K562 (cell line): ENCODE measurements at regions not wholly inside any gene's neighbourhood (a gene's known extent, or its start where the extent isn't known, plus 50 kb on each side); places are given as distances from the start of the nearest gene placed in this dataset.

Experiments used
- BACH1 ChIP-seq: fragments of 200-800 bp; sonication (Bioruptor generic); IDR thresholded peaks from 2 replicates; pipeline ENCODE4 v1.6.1; 2016; ENCODE audit warnings: missing genetic modification characterization, missing compliant biosample characterization
- BHLHE40 ChIP-seq: IDR thresholded peaks from 2 replicates; pipeline ENCODE4 v1.6.1; 2011; ENCODE audit warnings: low read length, improper control_type of control experiment
- EZH2 ChIP-seq: IDR thresholded peaks from 2 replicates; pipeline ENCODE4 v1.6.1; 2012; ENCODE audit warnings: low read depth, mild to moderate bottlenecking, inconsistent platforms, low read length, borderline replicate concordance
- FOSL1 ChIP-seq: fragments of 200-800 bp; sonication (Bioruptor generic); conservative IDR thresholded peaks from 2 replicates; pipeline ENCODE4 v1.6.1; 2016; ENCODE audit warnings: missing genetic modification characterization, missing compliant biosample characterization
- POLR2A ChIP-seq: fragments of 450-650 bp; conservative IDR thresholded peaks from 2 replicates; pipeline ENCODE4 v1.6.1; 2016
- ZBTB17 ChIP-seq: fragments of 450-650 bp; formaldehyde crosslinking; IDR thresholded peaks from 2 replicates; pipeline ENCODE4 v1.4.0; 2020; ENCODE audit warnings: mild to moderate bottlenecking
- ZFX ChIP-seq: sonication (generic); formaldehyde crosslinking; IDR thresholded peaks from 2 replicates; pipeline ENCODE4 v1.8.0; 2022; ENCODE audit warnings: mild to moderate bottlenecking, missing genetic modification reagents, moderate library complexity
- TF ChIP-seq, protein P1 (sequence below), 2 experiments: fragments of 150-350 bp in 1 of 2; IDR thresholded peaks; 2 replicates each; pipeline ENCODE4 v1.6.1; 2012 to 2016; ENCODE audit warnings: low read depth in 2 of 2, low read length in 2 of 2, mild to moderate bottlenecking in 1 of 2, moderate library complexity in 1 of 2
- TF ChIP-seq, protein P2 (sequence below), 3 experiments: IDR thresholded peaks in 2 of 3; conservative IDR thresholded peaks in 1 of 3; 2 replicates each; pipeline ENCODE4 v1.5.1; 2011 to 2012; ENCODE audit warnings: low read length in 3 of 3, mild to moderate bottlenecking in 3 of 3, control low read depth in 2 of 3, improper control_type of control experiment in 1 of 3, inconsistent platforms in 1 of 3, low read depth in 1 of 3, mixed read lengths in 1 of 3, moderate library complexity in 1 of 3; ENCODE audit not compliant: insufficient read depth in 2 of 3
- TF ChIP-seq, protein P3 (sequence below), 2 experiments: fragments of 450-650 bp; IDR thresholded peaks; 2 replicates each; pipeline ENCODE4 v1.6.1; 2018; ENCODE audit warnings: mild to moderate bottlenecking in 2 of 2, low read depth in 1 of 2; ENCODE audit not compliant: partially characterized antibody in 2 of 2
- TF ChIP-seq, protein P4 (sequence below), 2 experiments: fragments of 450-650 bp; formaldehyde crosslinking in 1 of 2; IDR thresholded peaks; 2 replicates each; pipeline versions ENCODE4 v1.4.0 to v1.6.1; 2014 to 2020; ENCODE audit warnings: mild to moderate bottlenecking in 2 of 2, borderline replicate concordance in 1 of 2, low read depth in 1 of 2
- TF ChIP-seq, protein P5 (sequence below): sonication (generic); formaldehyde crosslinking; IDR thresholded peaks from 2 replicates; pipeline ENCODE4 v1.9.0; 2022; ENCODE audit warnings: mild to moderate bottlenecking, missing genetic modification reagents

DNA sequence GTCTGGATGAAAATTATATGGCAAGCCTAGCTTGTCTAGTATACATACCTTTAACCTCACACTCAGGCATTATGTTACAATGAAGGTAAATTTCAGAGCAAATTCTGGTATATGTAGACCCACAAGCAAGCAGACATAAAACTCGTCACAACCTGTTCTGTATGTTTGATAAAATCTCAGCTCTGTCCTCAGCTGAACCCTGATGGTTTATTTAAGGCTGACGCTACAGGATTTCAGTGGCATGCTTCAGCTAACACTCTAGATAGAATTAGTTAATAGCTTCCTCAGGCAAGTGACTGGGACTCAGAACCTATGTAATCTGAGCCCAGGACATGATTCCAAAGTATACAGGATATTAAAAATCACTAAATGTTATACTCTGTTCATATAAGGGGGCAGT, 68.2 kb upstream of the MC2R start:
- TF ChIP-seq BACH1 (tag) (no peak), BHLHE40 (no peak), FOSL1 (tag) (no peak), POLR2A (no peak), EZH2 (no peak), ZBTB17 (CRISPR knock-in tag) (no peak), ZFX (CRISPR knock-in tag) (no peak)
- TF ChIP-seq, protein P1, sequence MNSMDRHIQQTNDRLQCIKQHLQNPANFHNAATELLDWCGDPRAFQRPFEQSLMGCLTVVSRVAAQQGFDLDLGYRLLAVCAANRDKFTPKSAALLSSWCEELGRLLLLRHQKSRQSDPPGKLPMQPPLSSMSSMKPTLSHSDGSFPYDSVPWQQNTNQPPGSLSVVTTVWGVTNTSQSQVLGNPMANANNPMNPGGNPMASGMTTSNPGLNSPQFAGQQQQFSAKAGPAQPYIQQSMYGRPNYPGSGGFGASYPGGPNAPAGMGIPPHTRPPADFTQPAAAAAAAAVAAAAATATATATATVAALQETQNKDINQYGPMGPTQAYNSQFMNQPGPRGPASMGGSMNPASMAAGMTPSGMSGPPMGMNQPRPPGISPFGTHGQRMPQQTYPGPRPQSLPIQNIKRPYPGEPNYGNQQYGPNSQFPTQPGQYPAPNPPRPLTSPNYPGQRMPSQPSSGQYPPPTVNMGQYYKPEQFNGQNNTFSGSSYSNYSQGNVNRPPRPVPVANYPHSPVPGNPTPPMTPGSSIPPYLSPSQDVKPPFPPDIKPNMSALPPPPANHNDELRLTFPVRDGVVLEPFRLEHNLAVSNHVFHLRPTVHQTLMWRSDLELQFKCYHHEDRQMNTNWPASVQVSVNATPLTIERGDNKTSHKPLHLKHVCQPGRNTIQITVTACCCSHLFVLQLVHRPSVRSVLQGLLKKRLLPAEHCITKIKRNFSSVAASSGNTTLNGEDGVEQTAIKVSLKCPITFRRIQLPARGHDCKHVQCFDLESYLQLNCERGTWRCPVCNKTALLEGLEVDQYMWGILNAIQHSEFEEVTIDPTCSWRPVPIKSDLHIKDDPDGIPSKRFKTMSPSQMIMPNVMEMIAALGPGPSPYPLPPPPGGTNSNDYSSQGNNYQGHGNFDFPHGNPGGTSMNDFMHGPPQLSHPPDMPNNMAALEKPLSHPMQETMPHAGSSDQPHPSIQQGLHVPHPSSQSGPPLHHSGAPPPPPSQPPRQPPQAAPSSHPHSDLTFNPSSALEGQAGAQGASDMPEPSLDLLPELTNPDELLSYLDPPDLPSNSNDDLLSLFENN (IDR thresholded peaks at IDR 0.05; ENCODE audit: low read depth in 2 of 2, low read length in 2 of 2), result no peak
- TF ChIP-seq, protein P2, sequence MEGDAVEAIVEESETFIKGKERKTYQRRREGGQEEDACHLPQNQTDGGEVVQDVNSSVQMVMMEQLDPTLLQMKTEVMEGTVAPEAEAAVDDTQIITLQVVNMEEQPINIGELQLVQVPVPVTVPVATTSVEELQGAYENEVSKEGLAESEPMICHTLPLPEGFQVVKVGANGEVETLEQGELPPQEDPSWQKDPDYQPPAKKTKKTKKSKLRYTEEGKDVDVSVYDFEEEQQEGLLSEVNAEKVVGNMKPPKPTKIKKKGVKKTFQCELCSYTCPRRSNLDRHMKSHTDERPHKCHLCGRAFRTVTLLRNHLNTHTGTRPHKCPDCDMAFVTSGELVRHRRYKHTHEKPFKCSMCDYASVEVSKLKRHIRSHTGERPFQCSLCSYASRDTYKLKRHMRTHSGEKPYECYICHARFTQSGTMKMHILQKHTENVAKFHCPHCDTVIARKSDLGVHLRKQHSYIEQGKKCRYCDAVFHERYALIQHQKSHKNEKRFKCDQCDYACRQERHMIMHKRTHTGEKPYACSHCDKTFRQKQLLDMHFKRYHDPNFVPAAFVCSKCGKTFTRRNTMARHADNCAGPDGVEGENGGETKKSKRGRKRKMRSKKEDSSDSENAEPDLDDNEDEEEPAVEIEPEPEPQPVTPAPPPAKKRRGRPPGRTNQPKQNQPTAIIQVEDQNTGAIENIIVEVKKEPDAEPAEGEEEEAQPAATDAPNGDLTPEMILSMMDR (IDR thresholded peaks at IDR 0.05 in 2 of 3, conservative IDR thresholded peaks at IDR 0.05 in 1 of 3; ENCODE audit: insufficient read depth in 2 of 3, low read depth in 1 of 3, low read length in 3 of 3), result no peak
- TF ChIP-seq, protein P3, sequence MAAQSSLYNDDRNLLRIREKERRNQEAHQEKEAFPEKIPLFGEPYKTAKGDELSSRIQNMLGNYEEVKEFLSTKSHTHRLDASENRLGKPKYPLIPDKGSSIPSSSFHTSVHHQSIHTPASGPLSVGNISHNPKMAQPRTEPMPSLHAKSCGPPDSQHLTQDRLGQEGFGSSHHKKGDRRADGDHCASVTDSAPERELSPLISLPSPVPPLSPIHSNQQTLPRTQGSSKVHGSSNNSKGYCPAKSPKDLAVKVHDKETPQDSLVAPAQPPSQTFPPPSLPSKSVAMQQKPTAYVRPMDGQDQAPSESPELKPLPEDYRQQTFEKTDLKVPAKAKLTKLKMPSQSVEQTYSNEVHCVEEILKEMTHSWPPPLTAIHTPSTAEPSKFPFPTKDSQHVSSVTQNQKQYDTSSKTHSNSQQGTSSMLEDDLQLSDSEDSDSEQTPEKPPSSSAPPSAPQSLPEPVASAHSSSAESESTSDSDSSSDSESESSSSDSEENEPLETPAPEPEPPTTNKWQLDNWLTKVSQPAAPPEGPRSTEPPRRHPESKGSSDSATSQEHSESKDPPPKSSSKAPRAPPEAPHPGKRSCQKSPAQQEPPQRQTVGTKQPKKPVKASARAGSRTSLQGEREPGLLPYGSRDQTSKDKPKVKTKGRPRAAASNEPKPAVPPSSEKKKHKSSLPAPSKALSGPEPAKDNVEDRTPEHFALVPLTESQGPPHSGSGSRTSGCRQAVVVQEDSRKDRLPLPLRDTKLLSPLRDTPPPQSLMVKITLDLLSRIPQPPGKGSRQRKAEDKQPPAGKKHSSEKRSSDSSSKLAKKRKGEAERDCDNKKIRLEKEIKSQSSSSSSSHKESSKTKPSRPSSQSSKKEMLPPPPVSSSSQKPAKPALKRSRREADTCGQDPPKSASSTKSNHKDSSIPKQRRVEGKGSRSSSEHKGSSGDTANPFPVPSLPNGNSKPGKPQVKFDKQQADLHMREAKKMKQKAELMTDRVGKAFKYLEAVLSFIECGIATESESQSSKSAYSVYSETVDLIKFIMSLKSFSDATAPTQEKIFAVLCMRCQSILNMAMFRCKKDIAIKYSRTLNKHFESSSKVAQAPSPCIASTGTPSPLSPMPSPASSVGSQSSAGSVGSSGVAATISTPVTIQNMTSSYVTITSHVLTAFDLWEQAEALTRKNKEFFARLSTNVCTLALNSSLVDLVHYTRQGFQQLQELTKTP (IDR thresholded peaks at IDR 0.05; ENCODE audit: low read depth in 1 of 2, partially characterized antibody in 2 of 2), result no peak
- TF ChIP-seq, protein P4, sequence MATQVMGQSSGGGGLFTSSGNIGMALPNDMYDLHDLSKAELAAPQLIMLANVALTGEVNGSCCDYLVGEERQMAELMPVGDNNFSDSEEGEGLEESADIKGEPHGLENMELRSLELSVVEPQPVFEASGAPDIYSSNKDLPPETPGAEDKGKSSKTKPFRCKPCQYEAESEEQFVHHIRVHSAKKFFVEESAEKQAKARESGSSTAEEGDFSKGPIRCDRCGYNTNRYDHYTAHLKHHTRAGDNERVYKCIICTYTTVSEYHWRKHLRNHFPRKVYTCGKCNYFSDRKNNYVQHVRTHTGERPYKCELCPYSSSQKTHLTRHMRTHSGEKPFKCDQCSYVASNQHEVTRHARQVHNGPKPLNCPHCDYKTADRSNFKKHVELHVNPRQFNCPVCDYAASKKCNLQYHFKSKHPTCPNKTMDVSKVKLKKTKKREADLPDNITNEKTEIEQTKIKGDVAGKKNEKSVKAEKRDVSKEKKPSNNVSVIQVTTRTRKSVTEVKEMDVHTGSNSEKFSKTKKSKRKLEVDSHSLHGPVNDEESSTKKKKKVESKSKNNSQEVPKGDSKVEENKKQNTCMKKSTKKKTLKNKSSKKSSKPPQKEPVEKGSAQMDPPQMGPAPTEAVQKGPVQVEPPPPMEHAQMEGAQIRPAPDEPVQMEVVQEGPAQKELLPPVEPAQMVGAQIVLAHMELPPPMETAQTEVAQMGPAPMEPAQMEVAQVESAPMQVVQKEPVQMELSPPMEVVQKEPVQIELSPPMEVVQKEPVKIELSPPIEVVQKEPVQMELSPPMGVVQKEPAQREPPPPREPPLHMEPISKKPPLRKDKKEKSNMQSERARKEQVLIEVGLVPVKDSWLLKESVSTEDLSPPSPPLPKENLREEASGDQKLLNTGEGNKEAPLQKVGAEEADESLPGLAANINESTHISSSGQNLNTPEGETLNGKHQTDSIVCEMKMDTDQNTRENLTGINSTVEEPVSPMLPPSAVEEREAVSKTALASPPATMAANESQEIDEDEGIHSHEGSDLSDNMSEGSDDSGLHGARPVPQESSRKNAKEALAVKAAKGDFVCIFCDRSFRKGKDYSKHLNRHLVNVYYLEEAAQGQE (IDR thresholded peaks at IDR 0.05; ENCODE audit: borderline replicate concordance), result no peak
- TF ChIP-seq, protein P4 (CRISPR knock-in tag; IDR thresholded peaks at IDR 0.05; ENCODE audit: low read depth), result no peak
- TF ChIP-seq, protein P5, sequence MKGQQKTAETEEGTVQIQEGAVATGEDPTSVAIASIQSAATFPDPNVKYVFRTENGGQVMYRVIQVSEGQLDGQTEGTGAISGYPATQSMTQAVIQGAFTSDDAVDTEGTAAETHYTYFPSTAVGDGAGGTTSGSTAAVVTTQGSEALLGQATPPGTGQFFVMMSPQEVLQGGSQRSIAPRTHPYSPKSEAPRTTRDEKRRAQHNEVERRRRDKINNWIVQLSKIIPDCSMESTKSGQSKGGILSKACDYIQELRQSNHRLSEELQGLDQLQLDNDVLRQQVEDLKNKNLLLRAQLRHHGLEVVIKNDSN (CRISPR knock-in tag), result no peak
